ENCODE measurements at regions not wholly inside any gene's neighbourhood (a gene's known extent, or its start where the extent isn't known, plus 50 kb on each side); places are given as distances from the start of the nearest gene placed in this dataset.
"Not testable (repeated sequence)": the region's sequence is repeated elsewhere in the genome, so short reads cannot be mapped to it uniquely, and the experiment has no call there.

GRCh38 chr16:31975826-31976419 lies 102.3 kb downstream of the ZNF267 start:
- not testable (repeated sequence) for DNase-seq (ENCODE audit: low spot score); ATAC-seq

DNA sequence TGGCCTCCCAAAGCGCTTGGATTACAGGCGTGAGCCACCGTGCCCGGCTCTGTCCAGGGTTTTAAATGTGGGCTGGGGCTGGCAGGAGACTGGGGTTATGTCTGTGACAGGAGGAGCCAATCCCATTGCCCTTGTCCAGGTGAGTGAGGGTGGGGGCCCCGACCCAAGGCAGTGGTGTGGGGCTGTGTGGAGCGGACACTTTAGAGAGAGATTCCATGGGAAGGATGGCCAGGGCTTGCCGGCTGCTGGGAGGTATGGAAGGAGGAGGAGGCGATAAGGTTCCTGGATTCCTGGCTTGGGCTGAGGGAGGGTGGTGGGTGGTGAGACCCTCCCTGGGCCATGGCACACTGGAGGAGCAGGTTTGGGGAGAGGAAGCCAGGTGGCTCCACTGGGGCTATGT lies 104.9 kb downstream of the ZNF267 start:
- not testable (repeated sequence) for DNase-seq (ENCODE audit: low spot score); ATAC-seq

- DNase-seq (ENCODE audit: low spot score); ATAC-seq: not testable (repeated sequence)
Observed at GRCh38 chr16:31981739-31982138, 108.1 kb downstream of the ZNF267 start.

DNA sequence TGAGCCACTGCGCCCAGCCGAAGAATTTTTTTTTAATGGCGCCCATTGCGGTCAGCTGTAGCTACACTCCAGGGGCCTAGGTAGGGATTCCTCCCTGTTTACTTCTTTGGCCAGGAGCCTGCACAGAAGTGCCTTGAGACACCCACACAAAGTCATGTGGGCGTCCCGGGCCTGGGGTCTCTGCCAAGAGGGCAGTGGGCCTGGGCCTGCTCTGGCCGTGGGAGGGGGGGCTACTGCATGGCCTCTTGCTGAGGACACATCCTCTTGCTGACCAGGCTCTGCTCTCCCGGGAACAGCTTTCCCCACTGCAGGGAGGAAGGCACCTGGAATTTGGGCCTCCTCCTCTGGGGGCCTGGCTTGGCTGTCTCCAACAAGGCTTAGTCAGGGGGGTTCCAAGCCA lies 109.4 kb downstream of the ZNF267 start:
- ATAC-seq; DNase-seq (ENCODE audit: low spot score): not testable (repeated sequence)

- DNase-seq (ENCODE audit: low spot score); ATAC-seq: not testable (repeated sequence)
Observed at GRCh38 chr16:31983666-31984065, 110.1 kb downstream of the ZNF267 start.

DNA sequence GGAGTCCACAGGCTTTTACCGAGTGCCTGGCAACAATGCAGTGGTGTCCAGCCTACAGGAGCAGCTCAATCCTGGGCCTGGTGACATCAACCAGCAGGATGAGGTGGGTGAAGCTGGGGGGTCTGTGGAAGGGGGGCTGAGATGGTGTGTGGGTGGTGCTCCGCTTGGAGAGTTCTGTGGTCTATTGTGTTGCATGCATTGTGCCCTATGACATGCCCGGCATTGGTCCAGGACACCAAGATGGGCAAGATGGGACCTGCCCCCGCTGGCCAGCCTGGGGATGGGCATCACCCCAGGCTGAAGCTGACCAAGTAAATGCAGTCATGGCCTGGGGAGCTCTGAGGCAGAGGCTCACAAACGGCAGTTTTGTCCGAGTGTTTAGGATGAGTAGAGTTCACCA lies 113.3 kb downstream of the ZNF267 start:
- not testable (repeated sequence) for ATAC-seq; DNase-seq (ENCODE audit: low spot score)

DNA sequence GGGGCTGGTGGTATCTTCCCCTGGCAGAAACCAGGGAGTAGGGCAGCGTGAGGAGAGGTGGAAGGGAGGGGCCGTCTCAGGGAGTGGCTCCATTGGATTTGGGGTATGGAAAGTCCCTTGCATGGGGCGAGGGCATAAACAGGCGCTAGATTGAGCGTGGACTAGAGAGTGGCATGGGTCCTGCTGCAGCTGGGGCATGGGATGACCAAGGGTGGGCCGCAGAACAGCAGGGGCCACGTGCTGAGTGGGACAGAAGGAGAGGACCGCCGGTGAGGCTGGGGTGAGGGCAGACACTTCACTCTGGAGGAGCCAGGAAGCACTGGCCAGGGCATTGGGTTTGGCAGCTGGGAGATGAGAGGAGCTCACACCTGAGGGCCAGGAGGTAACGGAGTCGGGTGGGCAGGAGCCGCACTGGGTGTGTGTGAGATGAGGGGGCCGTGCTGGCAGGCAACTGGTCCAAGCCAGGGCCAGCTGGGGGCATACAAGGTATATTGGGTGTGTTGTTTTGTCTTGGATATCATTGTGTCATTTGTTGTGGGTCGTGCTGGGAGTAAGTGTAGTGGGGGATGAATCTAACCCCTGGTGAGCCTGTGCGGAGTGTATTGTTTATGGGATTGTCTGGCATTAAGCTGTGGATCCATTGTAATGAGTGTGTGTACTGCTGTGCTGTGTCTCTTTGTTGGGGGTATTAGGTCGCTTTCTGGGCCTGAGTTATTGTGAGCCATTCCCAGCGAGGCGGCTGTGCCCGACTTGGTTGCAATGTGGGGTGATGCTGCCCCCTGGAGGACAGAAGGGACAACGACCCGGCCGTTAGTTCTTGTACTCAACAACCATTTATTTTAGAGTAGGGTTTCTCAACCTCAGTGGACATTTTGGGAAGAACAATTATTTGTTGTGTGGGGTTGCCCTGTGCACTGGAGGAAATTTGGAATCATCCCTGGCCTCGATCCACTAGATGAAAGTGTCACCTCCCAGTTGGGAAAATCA lies 115.3 kb downstream of the ZNF267 start:
- not testable (repeated sequence) for DNase-seq (ENCODE audit: low spot score)
- peak; percentile 75 for ATAC-seq

DNA sequence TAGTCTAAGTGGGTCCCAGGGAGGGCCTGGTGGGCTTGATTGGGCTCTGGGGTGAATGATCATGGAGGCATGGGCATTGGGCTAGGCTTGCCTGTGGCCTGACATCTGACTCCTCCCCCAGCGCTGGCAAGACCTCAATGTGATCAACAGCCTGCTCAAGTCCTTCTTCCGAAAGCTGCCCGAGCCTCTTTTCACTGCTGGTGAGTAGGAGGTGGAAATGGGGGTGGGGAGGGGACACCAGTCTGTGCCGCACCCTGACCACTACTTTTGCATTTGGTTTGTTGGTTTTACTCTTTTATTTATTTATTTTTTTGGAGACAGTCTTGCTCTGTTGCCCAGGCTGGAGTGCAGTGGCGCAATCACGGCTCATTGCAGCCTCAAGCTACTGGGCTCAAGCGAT lies 116.7 kb downstream of the ZNF267 start:
- not testable (repeated sequence) for DNase-seq (ENCODE audit: low spot score); ATAC-seq

DNA sequence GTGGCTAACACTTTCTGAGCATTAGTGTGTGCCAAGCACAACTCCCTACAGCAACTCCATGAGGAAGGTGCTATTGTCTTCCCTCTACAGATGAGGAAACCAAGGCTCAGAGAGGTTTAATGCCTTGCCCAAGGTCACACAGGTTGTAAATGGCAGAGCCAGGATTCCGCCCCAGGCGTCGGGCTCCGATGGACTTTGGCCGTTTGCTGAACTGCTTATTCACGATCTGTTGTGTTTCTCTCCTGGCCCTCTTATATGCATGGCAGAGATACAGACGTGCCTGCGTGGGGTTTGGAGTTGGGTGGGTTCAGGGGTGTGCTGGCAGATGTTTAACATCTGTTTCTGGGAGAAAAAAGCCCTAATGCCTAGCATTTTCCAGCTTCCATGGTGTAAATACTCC lies 117.4 kb downstream of the ZNF267 start:
- not testable (repeated sequence) for DNase-seq (ENCODE audit: low spot score); ATAC-seq

DNA sequence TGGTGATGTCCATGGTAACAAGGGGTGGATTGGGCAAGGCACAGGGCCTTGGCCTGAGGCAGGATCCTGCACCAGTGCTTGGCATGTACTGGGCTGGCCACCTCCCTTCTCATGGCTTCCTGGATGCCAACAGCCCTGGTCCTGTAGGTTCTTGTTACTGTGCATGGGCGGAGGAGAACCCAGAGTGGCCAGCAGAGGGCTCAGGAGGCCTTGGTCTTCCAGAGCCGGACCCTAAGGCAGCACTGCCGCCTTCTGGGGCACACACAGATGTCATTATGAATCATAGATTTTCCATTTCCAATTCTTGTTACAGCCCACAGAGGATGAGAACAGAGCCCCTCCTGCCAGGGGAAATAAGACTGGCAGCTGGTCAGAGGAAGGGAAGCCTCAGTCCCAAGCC lies 122.7 kb downstream of the ZNF267 start:
- not testable (repeated sequence) for DNase-seq (ENCODE audit: low spot score)
- peak; percentile 61 for ATAC-seq

DNA sequence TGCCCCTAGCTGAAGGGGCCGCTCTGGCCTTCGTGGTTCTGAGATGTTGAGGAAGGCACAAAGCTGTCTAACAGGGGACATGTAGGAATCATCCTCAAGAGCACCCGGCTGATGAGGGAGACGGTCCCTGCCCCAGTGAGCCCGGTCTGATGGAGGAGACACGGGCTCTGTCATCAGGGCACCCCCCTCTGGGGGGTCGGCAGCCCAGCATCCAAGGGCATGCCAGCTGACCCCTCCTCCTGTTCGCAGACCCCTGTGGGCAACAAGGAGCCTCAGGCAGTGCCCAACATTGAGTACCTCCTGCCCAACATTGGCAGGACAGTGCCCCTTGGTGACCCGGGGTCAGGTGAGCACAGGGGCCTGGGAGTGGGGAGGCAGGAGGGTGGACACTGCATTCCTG lies 128.9 kb downstream of the ZNF267 start:
- not testable (repeated sequence) for ATAC-seq; DNase-seq (ENCODE audit: low spot score)

DNA sequence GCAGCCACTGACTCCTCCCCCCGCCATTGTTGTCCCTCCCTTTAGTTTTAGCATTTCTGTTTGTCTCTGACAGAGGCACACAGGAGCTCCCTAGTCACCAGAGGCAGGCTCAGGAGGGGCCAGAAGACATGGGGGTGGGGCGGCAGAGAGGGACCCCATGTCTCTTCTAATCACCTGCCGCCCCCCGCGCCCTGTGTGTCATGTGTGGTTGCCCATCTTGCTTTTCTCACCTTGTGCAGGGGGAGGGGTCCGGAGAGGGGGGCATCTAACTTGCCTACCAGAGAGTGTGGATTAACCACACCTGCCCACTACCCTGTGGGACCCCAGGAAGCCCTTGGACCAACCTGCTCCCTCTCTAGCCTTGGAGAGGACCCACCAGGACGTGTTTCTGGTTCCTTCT lies 130.2 kb downstream of the ZNF267 start:
- ATAC-seq; DNase-seq (ENCODE audit: low spot score): not testable (repeated sequence)

DNA sequence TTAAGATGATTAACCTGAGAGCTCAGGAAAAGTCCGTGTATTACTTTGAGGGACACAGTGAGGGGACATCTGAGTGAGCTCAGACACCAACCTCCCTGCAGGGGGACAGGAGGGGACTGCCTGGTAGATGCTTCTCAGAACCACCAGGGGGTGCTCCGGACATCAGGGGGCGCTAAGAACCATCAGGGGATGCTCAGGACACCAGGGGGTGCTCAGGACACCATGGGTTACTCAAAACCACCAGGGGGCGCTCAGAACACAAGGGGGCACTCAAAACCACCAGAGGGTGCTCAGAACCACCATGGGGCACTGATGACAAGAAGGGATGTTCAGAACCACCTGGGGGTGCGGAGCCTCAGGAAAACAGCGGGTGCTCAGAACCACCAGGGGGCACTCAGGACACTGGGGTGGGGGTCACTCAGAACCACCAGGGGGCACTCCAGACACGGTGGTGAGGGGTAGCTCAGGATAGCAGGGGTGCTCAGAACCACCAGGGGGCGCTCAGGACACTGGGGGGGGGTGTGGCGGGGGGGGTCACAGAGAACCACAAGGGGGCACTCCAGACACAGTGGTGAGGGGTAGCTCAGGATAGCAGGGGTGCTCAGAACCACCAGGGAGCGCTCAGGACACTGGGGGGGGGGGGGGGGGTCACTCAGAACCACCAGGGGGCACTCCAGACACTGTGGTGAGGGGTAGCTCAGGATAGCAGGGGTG lies 165.3 kb downstream of the ZNF267 start:
- not testable (repeated sequence) for DNase-seq (ENCODE audit: low spot score); ATAC-seq

DNA sequence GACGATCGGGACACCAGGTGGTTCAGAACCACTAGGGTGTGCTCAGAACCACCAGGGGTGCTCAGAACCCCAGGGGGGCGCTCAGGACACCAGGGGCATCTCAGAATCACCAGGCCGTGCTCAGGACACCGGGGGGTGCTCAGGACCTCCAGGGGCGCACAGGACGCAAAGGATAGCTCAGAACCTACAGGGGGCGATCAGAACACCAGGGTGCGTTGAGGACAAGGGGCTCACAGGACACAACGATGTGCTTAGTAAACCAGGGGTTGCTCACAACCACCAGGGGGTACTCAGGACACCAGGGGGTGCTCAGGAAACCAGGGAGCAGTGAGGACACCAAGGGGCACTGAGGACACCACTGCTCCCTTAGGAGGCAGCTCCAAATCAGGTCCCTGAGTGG lies 166.3 kb downstream of the ZNF267 start:
- not testable (repeated sequence) for DNase-seq (ENCODE audit: low spot score)

DNA sequence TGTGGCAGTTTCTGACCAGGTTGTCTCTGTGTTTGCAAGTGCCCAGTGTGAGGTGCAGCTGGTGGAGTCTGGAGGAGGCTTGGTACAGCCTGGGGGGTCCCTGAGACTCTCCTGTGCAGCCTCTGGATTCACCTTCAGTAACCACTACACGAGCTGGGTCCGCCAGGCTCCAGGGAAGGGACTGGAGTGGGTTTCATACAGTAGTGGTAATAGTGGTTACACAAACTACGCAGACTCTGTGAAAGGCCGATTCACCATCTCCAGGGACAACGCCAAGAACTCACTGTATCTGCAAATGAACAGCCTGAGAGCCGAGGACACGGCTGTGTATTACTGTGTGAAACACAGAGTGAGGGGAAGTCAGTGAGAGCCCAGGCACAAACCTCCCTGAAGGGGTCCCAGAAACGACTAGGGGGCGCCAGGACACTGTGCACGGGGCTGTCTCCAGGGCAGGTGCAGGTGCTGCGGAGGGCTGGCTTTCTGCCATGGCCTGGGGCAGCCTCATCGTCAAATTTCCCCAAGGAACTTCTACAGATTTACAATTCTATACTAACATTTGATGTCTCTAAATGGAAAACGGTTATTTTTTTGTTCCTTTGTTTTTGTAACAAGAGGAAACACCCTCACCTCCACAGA lies 187.0 kb upstream of the TP53TG3D start:
- not testable (repeated sequence) for ATAC-seq
- DNase-seq (ENCODE audit: low spot score): peak; percentile 31

More for the DNA sequence above, 166.3 kb downstream of the ZNF267 start:
- not testable (repeated sequence) for ATAC-seq

GRCh38 chr16:32071586-32071985 lies 181.5 kb upstream of the TP53TG3D start:
- not testable (repeated sequence) for DNase-seq (ENCODE audit: low spot score); ATAC-seq

DNA sequence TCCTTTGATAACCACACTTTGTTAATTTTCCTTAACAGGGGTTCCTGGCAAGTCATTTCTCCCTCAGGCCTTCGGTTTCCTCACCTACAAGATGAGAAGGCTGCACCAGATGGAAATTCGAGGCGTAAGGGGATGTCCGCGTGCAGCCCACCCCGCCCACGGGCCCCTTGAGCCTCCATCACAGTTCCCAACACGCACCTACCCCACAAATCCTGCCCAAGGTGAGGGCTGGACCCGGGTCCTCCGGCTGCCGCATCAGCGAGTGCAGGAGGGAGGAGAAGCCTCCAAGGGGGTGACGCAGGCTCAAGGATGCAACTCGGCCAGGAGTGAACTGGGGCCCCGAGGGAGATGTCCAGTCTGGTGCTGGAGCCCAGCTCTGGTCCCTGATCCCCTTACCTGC lies 169.2 kb upstream of the TP53TG3D start:
- DNase-seq (ENCODE audit: low spot score); ATAC-seq: not testable (repeated sequence)

DNA sequence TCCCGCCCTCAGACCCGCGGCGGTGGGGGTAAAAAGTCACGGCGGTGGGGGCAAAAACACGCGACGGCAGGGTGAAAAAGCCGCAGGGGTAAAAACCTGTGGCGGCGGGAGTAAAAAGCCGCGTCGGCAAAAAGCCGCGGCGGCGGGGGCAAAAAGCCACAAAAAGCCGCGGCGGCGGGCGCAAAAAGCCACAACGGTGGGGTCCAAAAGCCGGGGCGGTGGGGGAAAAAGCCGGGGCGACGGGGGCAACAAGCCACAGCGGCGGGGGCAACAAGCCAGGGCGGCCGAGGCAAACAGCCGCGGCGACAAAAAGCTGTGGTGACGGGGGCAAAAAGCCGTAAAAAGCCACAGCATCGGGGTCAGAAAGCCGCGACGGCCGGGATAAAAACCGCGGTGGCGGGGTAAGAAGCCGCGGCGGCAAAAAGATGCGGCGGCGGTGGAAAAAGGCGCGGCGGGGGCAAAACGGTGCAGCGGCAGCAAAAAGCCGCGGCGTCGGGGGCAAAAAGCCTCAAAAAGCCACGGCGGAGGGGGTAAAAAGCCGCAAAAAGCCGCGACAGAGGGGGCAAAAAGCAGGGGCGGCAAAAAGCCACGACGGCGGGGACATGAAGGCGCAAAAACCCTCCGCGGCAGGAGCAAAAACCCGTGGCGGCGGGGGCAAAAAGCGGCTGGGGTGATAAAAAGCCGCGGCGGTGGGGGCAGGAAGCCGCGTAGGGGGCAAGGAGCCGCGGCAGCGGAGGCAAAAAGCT lies 168.3 kb upstream of the TP53TG3D start:
- DNase-seq (ENCODE audit: low spot score); ATAC-seq: not testable (repeated sequence)

DNA sequence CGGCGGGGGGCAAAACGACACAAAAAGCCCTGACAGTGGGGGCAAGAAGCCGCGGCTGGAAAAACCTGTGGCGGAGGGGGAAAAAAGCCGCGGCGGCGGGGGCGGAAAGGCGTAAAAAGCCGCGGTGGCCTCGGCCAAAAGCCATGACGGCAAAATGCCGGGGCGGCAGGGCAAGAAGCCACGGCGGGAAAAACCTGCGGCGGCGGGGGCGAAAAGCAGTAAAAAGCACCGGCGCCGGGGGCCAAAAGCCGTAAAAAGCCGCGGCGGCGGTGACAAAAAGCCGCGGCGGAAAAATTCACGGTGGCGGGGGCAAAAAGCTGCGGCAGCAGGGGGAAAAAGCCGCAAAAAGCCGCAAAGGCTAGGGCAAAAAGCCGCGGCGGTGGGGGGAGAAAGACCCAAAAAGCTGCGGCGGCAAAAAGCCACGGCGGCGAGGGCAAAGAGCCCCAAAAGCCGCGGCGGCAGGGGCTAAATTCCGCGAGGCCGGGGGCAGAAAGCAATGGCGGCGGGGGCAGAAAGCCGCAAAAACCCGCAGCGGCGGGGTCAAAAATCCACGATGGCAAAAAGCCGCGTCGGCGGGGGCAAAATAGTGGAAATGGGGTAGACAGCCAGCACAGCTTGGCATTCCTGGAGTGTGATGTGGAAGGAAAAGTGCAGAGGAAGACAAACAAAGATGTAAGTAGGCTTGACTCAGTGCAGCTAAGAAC lies 167.5 kb upstream of the TP53TG3D start:
- not testable (repeated sequence) for DNase-seq (ENCODE audit: low spot score); ATAC-seq

Data from left lobe of liver (tissue), 2 donors.